Esophagus squamous epithelium (tissue), 5 donors: ENCODE measurements at regions not wholly inside any gene's neighbourhood (a gene's known extent, or its start where the extent isn't known, plus 50 kb on each side); places are given as distances from the start of the nearest gene placed in this dataset.
"Not testable (repeated sequence)": the region's sequence is repeated elsewhere in the genome, so short reads cannot be mapped to it uniquely, and the experiment has no call there.

Experiments
- DNase-seq: peaks from one replicate; lab custom pipeline; 2025; lab: John Stamatoyannopoulos, UW
- H3K27ac ChIP-seq, 4 donors: fragments of 200-600 bp; sonication (generic); one replicate each; pipeline ENCODE4 v1.5.1; 2016 to 2019; ENCODE audit warnings: mild to moderate bottlenecking in 1 of 4
- H3K27me3 ChIP-seq, 4 donors: fragments of 200-600 bp; sonication (generic); 1 replicate in 3 of 4; 2 replicates in 1 of 4; pipeline versions ENCODE4 v1.5.1 to v1.6.0; 2017 to 2021; ENCODE audit warnings: antibody characterized with exemption in 1 of 4
- H3K36me3 ChIP-seq, 3 donors: fragments of 200-600 bp; sonication (generic); one replicate each; pipeline ENCODE4 v1.5.1; 2016 to 2019
- H3K4me1 ChIP-seq, 3 donors: fragments of 200-600 bp; sonication (generic); one replicate each; pipeline ENCODE4 v1.5.1; 2017 to 2019
- H3K4me3 ChIP-seq, 4 donors: fragments of 200-600 bp; sonication (generic); 1 replicate in 3 of 4; 2 replicates in 1 of 4; pipeline ENCODE4 v1.5.1; 2016 to 2019; ENCODE audit warnings: mild to moderate bottlenecking in 2 of 4, moderate library complexity in 1 of 4
- H3K9me3 ChIP-seq, 3 donors: fragments of 200-600 bp; sonication (generic); one replicate each; pipeline ENCODE4 v1.5.1; 2016 to 2019
- CTCF ChIP-seq, 6 experiments: fragments of 450-650 bp in 4 of 6; fragments of 200-600 bp in 2 of 6; sonication (generic) in 2 of 6; IDR thresholded peaks; one replicate each; pipeline ENCODE4 v1.5.1; 2016 to 2019; ENCODE audit warnings: antibody characterized with exemption in 6 of 6, mild to moderate bottlenecking in 4 of 6, moderate library complexity in 4 of 6
- POLR2A ChIP-seq, 4 donors: fragments of 450-650 bp; IDR thresholded peaks; one replicate each; pipeline ENCODE4 v1.6.1; 2017; ENCODE audit warnings: antibody characterized with exemption in 4 of 4, mild to moderate bottlenecking in 4 of 4, moderate library complexity in 3 of 4
- WGBS, 2 donors: methylation state at CpG; one replicate each; pipeline ENCODE4 v1.1.5; 2018; 5-methylcytosine and 5-hydroxymethylcytosine counted together
- intact Hi-C: fragments of 100-400 bp; cut with DNase I; formaldehyde crosslinking; loops from one replicate; pipeline ENCODE4 v1.15.0; 2022
- donor health status: DM: yes; HTN: yes; CAD: no.

DNA sequence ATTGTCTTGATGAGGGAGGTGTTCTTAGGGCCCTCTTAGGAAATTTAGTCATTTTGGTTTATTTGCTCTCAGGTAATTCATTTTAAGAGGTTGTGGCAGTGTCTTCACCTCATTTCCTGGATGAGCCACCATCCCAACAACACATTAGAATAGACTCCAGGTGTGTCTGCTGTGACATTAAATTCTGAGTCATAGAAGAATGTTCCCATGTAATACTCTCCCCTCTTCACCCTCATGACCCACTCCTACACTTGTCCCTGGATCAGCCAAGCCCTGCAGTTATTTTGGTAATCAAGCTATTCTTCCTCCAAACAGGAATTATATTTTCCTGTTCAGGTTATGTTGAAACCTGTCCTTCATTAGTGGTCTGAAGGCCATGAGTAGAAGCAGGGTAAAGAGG is 944.1 kb downstream of the SORCS3 start:
- Histone ChIP-seq H3K4me1 (no peaks in the 10 kb centered on the region), H3K27me3 (no peaks in the 10 kb centered on the region), H3K36me3 (no peaks in the 10 kb centered on the region), H3K9me3 (no peaks in the 10 kb centered on the region), H3K4me3 (no peak overlapping the region), H3K27ac (no peak overlapping the region)
- no peak for DNase-seq
- no peak for TF ChIP-seq CTCF (IDR thresholded peaks at IDR 0.05)
- TF ChIP-seq POLR2A (IDR thresholded peaks at IDR 0.05) = no peak
- intact Hi-C loops = no loop called here

DNA sequence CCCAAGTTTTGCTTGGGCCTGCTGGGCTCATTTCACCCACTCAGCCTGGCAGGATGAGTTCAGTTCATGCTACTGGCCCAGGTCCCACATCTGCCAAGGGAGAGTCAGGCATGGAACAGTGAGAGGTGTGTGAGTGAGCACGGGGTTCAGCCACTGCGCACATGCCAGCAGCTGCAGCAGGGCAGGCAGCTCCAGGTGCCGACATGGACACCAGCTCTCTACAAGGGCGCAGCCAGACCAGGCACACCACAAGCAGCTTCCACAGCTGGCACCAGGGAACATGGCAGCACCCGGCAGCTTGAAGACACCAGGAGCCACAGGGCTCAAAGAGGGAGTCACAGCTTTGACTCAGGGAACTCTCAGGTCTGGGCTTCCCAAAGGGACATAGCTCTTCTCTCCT is 938.0 kb downstream of the SORCS3 start:
- TF ChIP-seq POLR2A (IDR thresholded peaks at IDR 0.05) = no peak
- no peak for TF ChIP-seq CTCF (IDR thresholded peaks at IDR 0.05)
- Histone ChIP-seq H3K4me3 (no peak overlapping the region), H3K36me3 (no peaks in the 10 kb centered on the region), H3K4me1 (no peaks in the 10 kb centered on the region), H3K27ac (no peak overlapping the region), H3K27me3 (no peaks in the 10 kb centered on the region), H3K9me3 (peaks cover 0 to 13% (median 0%) of the 10 kb centered on the region in 3 donors)
- DNase-seq = no peak
- no CpG with 5 or more reads among the region's 5 CpGs for WGBS, 2 donors
- intact Hi-C loops = no loop called here

DNA sequence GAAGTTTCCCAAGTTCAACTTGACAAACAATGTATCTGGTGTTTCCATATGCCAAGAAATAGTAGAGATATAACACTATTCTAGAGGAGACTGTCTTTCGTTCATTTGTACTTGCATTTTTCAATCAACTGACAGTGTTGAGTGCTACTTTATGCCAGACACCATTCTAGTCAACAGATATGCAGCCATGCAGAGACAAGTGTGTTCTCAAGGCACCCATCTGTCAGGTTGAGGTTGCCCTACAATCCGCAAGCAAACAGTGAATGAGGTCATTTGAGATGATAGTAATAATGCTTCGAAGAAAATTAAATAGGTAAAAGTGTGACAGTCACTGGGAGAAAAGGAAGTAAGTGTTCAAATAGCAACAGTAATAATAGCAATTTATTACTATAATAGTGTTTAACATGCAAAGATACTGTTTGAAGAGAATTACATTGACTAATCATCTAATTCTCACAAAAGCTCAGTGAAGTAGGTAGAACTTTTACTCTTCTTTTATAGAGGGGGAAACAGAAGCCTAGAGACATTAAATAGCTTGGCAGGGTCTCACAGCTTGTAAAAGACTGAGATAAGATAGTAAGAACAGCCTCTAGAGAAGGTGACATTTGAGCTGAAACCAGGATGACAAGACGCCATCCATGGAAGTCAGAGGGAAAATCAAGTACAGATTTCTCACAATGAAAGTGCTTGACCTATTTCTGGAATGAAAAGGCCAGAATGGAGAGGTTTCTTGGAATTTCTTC is 936.9 kb downstream of the SORCS3 start:
- Histone ChIP-seq H3K36me3 (no peaks in the 10 kb centered on the region), H3K4me1 (no peaks in the 10 kb centered on the region), H3K27ac (no peak overlapping the region), H3K4me3 (no peak overlapping the region), H3K27me3 (no peaks in the 10 kb centered on the region), H3K9me3 (peaks cover 0 to 13% (median 0%) of the 10 kb centered on the region in 3 donors)
- no peak for DNase-seq
- TF ChIP-seq CTCF (IDR thresholded peaks at IDR 0.05) (no peak), POLR2A (IDR thresholded peaks at IDR 0.05) (no peak)
- intact Hi-C loops = no loop called here
- WGBS, 2 donors = 68 to 74% methylated on average over 4 of the region's 4 CpGs

DNA sequence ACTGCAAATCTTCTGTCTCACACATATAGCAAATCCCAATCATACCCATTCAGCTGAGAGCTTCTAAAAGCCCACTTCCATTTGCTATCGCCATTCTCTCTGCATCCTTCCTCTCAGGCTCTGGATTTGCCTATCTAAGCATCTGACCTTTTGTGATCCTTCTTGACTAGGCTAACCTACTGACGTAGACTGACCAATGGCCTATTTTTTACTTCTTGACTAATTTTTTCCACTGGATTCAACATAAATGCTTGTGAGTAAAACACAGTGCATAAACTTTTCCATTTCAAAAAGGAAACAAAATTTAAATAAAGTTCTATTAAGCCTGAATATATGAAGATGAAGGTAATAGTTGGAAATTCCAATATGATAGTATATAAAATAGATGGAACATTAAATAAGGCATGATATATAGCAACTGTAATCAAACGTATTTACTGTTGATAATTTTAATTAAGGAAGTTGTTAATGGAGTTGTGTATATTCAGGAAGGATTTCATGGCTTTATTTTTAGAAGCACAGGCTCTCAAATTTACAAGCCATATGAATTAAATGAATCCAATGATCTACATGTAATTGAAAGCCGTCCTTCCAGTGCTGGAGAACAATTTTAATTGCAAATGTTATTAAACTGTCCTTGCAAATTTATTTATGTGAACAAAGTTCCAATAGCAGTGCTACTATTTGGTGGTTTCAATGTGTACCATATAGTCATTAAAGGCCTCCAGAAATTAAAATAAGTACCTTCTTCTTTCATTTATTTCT is 918.4 kb downstream of the SORCS3 start:
- WGBS, 2 donors = 58 to 79% methylated on average over 4 of the region's 4 CpGs
- no peaks in the 10 kb centered on the region for H3K4me1 ChIP-seq

DNA sequence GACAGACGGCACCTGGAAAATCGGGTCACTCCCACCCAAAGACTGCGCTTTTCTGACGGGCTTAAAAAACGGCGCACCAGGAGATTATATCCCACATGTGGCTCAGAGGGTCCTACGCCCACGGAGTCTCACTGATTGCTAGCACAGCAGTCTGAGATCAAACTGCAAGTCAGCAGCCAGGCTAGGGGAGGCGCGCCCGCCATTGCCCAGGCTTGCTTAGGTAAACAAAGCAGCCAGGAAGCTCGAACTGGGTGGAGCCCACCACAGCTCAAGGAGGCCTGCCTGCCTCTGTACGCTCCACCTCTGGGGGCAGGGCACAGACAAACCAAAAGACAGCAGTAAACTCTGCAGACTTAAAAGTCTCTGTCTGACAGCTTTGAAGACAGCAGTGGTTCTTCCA is 909.4 kb downstream of the SORCS3 start:
- H3K9me3 ChIP-seq, H3K4me1 ChIP-seq, DNase-seq, H3K27ac ChIP-seq, H3K36me3 ChIP-seq, H3K4me3 ChIP-seq, intact Hi-C loops, H3K27me3 ChIP-seq: not testable (repeated sequence)
- WGBS, 2 donors = 69 to 73% methylated on average over 6 of the region's 13 CpGs

More for the DNA sequence above, 918.4 kb downstream of the SORCS3 start:
- no peak for TF ChIP-seq CTCF (IDR thresholded peaks at IDR 0.05)
- TF ChIP-seq POLR2A (IDR thresholded peaks at IDR 0.05) = no peak
- no peaks in the 10 kb centered on the region for H3K9me3 ChIP-seq
- no peak overlapping the region for H3K4me3 ChIP-seq
- no peaks in the 10 kb centered on the region for H3K27me3 ChIP-seq
- DNase-seq = no peak
- intact Hi-C loops = no loop called here
- no peaks in the 10 kb centered on the region for H3K36me3 ChIP-seq
- H3K27ac ChIP-seq = no peak overlapping the region
